ENCODE measurements at regions not wholly inside any gene's neighbourhood (a gene's known extent, or its start where the extent isn't known, plus 50 kb on each side); places are given as distances from the start of the nearest gene placed in this dataset.
A peak's percentile ranks its signal among the peaks of the same experiment; 100 is the strongest.

GRCh38 chr4:110778521-110778920 lies 155.6 kb upstream of the PITX2 start:
- DNase-seq (ENCODE audit: low read depth) = no peak

GRCh38 chr4:110780538-110780937 lies 157.7 kb upstream of the PITX2 start:
- no peak for DNase-seq (ENCODE audit: low read depth)

- no peak for DNase-seq (ENCODE audit: low read depth)
These were observed 159.1 kb upstream of the PITX2 start for GRCh38 chr4:110781944-110782343.

- DNase-seq (ENCODE audit: low read depth) = no peak
These were observed 164.2 kb upstream of the PITX2 start for GRCh38 chr4:110787109-110787508.

GRCh38 chr4:110787707-110788106 lies 164.8 kb upstream of the PITX2 start:
- no peak for DNase-seq (ENCODE audit: low read depth)

- DNase-seq (ENCODE audit: low read depth) = no peak
These were observed 165.4 kb upstream of the PITX2 start for GRCh38 chr4:110788302-110788701.

- no peak for DNase-seq (ENCODE audit: low read depth)
These were observed 169.2 kb upstream of the PITX2 start for GRCh38 chr4:110792036-110792435.

- DNase-seq (ENCODE audit: low read depth) = no peak
These were observed 170.5 kb upstream of the PITX2 start for GRCh38 chr4:110793381-110793801.

GRCh38 chr4:110793890-110794554 lies 171.1 kb upstream of the PITX2 start:
- DNase-seq (ENCODE audit: low read depth) = no peak

GRCh38 chr4:110795971-110796370 lies 173.1 kb upstream of the PITX2 start:
- no peak for DNase-seq (ENCODE audit: low read depth)

GRCh38 chr4:110797486-110797885 lies 174.6 kb upstream of the PITX2 start:
- DNase-seq (ENCODE audit: low read depth) = no peak

- DNase-seq (ENCODE audit: low read depth) = no peak
These were observed 175.8 kb upstream of the PITX2 start for GRCh38 chr4:110798687-110799086.

- DNase-seq (ENCODE audit: low read depth) = no peak
These were observed 176.3 kb upstream of the PITX2 start for GRCh38 chr4:110799211-110799610.

GRCh38 chr4:110801591-110801990 lies 178.7 kb upstream of the PITX2 start:
- no peak for DNase-seq (ENCODE audit: low read depth)

- DNase-seq (ENCODE audit: low read depth) = no peak
These were observed 185.5 kb upstream of the PITX2 start for GRCh38 chr4:110808351-110808878.

GRCh38 chr4:110815950-110816349 lies 193.1 kb upstream of the PITX2 start:
- DNase-seq (ENCODE audit: low read depth) = no peak

- no peak for DNase-seq (ENCODE audit: low read depth)
These were observed 193.5 kb upstream of the PITX2 start for GRCh38 chr4:110816367-110816766.

- no peak for DNase-seq (ENCODE audit: low read depth)
These were observed 198.3 kb upstream of the PITX2 start for GRCh38 chr4:110821186-110821585.

- peak; percentile 57 for DNase-seq (ENCODE audit: low read depth)
These were observed 200.4 kb upstream of the PITX2 start for GRCh38 chr4:110823251-110823650.

GRCh38 chr4:110824344-110824743 lies 201.5 kb upstream of the PITX2 start:
- no peak for DNase-seq (ENCODE audit: low read depth)

GRCh38 chr4:110826656-110827055 lies 203.8 kb upstream of the PITX2 start:
- DNase-seq (ENCODE audit: low read depth) = no peak

- DNase-seq (ENCODE audit: low read depth) = no peak
These were observed 207.6 kb upstream of the PITX2 start for GRCh38 chr4:110830461-110830860.

GRCh38 chr4:110837896-110838450 lies 215.1 kb upstream of the PITX2 start:
- no peak for DNase-seq (ENCODE audit: low read depth)

GRCh38 chr4:110840221-110840654 lies 217.4 kb upstream of the PITX2 start:
- DNase-seq (ENCODE audit: low read depth) = peak; percentile 44
